Islet of Langerhans (tissue), 1 donor: ENCODE measurements at regions not wholly inside any gene's neighbourhood (a gene's known extent, or its start where the extent isn't known, plus 50 kb on each side); places are given as distances from the start of the nearest gene placed in this dataset.
"Not testable (repeated sequence)": the region's sequence is repeated elsewhere in the genome, so short reads cannot be mapped to it uniquely, and the experiment has no call there.

Source experiments
- FAIRE-seq: peaks from one replicate; lab custom pipeline; 2011; peaks lifted over from hg19 to GRCh38; lab: Jason Lieb, UNC

- no peak for FAIRE-seq
Observed at GRCh38 chr2:12879649-12880048, 162.9 kb downstream of the TRIB2 start.

DNA sequence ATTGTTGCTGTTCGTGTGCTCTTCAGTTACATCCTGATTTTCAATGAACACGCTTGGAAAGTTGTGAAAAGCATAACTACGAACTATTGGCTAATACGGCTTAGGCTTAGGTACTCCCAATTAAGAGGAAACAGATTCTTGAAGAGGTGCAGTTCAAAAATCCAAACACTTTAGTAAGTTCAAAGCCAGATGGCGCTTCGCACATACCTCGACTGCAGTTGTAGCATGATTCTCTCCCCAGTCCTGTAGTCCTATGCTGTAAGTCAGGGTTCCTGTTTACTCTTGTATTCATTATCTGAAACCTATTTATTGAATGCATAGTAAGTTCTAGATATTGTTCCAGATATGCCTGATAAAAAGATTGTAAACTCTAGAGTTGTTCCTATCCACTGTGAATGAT, 165.2 kb downstream of the TRIB2 start:
- FAIRE-seq, result no peak

DNA sequence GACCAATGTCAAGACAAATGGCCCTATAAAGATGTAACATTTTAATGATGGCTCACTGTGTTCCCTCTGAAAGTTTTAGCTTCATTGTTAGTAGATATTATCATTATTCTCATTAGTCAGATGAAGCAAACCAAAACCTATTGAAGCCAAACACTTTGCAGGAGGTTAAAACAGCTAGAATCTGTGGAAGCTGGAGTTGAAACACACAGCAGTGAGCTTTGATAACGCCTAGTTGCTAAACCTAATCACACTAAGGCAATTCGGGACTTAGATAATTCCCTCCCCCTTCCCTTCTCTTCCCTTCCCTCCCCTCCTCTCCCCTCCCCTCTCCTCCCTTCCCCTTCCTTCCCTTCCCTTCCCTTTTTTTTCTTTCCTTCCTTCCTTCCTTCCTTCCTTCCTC, 165.7 kb downstream of the TRIB2 start:
- no peak for FAIRE-seq

GRCh38 chr2:12883906-12884305, 167.2 kb downstream of the TRIB2 start:
- FAIRE-seq, result no peak

GRCh38 chr2:12884713-12885282, 168.1 kb downstream of the TRIB2 start:
- FAIRE-seq, result no peak

DNA sequence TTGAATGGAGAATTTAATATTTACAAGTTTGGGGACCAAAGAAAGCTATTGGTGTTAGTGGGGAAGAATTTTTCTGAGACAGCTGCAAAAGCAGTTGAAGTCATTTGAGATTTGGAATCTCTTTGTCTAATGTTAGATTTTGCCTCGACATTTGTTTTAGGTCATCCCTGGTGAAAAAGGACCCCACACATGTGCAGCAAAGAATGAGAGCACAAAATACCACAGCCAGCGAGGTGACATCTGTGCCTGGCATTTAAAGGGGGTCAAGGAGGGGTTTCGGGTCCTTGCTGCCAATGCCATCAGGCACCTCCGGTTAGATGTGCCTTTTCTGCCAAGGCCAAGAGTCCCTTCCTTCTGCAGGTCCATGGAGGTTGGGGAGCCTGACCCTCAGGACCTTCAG, 173.3 kb downstream of the TRIB2 start:
- no peak for FAIRE-seq

DNA sequence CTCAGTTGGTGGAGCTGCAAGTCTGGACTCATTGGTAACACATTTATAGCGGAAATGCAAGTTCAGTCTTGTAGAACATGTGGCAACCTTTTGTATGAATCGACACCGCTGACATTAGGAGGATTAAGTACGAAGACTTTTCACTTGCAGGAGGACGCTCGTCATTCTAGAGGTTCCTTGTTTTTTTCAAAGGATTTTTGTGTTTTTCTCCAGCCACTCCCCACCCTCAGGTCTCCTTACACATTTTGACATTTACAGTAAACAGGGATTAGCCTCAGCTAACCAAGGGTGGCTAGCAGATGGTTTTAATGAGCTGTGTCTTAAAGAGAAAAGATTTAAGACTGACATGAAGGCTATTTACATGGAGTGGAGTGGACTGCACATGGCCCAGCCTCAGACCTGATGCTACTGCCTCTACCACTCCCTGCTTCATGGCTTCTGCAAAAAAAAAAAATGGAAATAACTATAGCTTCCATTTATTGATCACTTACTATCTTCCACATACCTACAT, 173.8 kb downstream of the TRIB2 start:
- FAIRE-seq, result no peak

- FAIRE-seq, result no peak
Observed at GRCh38 chr2:12895017-12895416, 178.3 kb downstream of the TRIB2 start.

DNA sequence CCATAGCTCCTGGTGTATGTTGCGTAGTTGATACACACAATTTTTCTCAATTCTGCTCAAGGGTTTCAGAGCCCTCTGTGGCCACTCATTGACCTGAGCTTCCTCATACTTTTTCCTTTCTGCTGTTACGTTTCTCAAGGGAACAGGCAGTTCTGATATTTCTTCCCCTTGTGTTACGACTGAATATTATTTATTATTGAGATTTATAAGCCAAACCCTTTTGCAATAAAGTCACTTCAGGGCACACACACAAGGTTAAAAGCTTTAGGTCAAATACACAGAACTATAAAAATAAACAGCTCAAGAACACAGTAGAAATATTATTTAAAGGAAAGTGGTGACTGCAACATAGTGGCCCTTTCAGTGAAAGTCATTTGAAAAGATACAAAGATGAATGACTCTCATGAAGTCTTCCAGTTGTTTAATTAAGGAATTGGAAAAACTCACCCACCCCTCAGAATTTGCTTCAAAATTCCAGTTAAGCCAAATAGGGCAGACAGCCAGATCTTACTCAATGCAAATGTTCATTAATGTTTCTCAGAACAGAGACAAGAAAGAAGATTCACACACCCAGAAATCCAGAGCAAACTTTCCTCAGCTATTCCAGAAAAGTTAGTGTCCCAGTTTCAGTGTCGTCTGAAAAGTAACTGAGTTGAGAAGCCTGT, 179.7 kb downstream of the TRIB2 start:
- no peak for FAIRE-seq

GRCh38 chr2:12897181-12897580, 180.4 kb downstream of the TRIB2 start:
- FAIRE-seq, result no peak

GRCh38 chr2:12903272-12903671, 186.5 kb downstream of the TRIB2 start:
- no peak for FAIRE-seq

- FAIRE-seq, result no peak
Observed at GRCh38 chr2:12910431-12910830, 193.7 kb downstream of the TRIB2 start.

- FAIRE-seq, result no peak
Observed at GRCh38 chr2:12915787-12916186, 199.1 kb downstream of the TRIB2 start.

DNA sequence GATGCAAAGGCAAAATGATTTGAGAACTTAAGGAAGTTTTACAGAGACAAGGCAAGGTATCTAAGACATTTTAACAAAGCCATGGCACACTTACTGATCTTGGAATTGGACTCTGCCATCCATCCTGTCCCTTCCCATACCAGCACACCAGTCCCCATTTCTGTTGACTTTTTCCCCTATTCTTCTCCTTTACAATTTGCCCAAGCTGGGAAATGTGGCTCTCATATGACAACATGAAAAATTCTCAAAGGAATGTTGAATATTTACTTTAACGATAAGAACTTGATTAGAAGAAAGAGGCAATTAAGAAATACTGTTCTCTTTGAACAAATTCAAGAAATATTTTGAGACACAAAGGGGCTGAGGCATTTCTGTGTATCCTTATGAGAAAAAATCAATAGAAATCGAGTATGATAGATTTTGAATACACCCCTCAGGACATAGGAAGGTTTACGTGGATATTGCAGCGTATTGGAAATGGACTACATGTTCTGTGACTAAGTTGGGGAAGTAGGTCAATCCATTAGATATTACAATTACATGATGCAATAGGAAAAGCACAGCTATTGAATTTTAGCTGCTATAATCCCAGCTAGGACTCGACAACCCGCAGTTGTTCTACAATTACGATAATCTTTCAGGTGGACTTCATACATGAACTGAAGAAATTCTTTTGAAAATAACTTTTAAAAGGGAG, 201.6 kb downstream of the TRIB2 start:
- FAIRE-seq, result no peak

DNA sequence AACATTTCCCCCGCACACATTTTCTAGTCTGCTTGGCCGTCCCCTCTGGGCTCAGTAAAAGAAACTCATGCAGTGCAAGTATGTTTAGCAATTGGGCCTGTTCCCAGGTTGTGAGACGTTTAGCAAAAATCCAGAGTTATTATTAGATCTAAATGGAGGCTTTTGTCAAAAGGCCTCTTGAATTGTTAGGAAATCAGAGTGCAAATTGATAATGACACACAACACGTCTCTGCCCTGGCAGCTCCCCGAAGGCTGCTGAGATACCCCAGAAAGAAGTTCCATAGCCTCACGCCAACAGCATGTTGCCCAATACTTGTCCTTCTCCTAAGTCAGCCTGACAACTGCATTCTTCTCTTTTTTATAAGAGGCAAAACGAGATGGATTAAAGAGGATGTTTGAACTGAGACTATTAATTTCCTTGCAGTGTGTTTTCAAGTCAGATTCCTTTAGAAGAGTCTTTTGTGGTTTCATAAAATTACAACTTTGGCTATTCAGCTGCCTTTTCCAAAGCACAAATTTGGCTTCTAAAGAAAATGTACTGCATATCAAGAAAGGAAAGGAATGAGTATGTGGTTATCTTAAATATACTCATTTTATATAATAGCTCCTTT, 202.2 kb downstream of the TRIB2 start:
- FAIRE-seq, result no peak

DNA sequence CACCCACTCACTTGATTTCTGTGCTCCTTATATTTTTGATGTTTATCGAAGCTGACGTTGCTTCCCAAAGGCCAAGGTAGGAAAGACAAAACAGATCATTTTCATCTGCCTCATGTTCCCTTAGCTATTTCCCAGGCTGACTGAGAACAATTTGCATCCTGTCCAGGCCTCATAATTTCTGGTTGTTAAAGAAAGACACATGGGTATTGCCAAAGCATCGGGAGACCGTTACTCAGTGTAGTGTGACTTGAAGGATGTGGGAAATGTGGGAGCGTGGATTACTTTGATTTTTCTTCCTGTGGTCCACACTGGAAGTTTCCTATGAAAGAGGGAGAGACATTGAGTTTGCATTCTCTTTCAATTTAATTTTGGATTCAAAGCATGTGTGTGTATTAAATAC, 204.6 kb downstream of the TRIB2 start:
- FAIRE-seq, result no peak

DNA sequence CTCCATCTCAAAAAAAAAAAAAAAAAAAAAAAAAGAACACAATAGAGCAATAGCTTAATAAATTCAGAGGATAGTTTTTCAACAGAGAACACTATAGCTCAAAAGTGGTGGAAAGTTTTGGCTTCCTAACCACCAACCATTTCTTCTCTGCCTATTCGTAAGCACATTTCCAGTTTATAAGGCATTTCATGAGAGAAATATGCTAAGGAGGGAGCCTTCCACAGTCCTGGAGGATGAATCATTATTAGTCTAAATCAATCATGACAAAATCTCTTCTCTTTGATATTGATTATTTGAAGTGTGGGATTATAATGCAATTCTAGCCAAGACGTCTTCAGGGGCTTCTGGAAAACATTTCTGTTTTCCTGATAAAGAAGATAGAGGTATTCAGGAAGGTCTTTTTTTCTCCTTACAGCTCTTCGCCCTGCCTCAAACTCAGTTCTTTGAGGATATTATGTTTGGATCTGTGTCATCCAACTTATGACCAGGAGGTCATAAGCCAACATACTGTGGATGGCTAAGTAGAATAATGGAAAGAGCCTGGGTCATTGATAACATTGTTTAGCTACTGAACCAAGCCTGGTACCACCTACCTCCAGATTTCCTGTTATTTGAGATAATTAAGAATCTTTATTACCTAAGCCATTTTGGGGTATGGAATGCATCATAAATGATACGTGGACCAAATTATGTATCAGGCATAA, 207.3 kb downstream of the TRIB2 start:
- no peak for FAIRE-seq

- not testable (repeated sequence) for FAIRE-seq
Observed at GRCh38 chr2:12926641-12927040, 209.9 kb downstream of the TRIB2 start.

GRCh38 chr2:12928197-12928774, 211.6 kb downstream of the TRIB2 start:
- no peak for FAIRE-seq

GRCh38 chr2:12928775-12929401, 212.2 kb downstream of the TRIB2 start:
- FAIRE-seq, result no peak

DNA sequence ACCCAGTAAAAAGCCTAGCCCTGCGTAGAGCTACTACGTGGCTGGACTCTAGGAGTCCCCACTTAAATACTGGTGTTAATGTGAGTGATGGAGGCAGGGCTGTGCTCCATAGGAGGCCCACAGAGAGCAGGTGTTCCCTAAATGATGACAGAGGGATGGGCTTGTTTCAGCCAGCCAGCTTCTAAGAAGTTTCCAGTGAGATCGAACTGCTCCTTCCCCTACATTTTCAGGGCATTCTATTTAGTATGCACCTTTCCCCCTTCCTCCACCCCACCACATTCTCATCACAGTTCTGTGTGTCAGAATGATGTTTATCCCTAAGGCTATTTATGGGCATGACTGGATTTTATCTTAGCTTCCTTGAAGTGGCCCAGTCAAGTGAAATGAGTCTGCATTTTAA, 213.0 kb downstream of the TRIB2 start:
- no peak for FAIRE-seq

DNA sequence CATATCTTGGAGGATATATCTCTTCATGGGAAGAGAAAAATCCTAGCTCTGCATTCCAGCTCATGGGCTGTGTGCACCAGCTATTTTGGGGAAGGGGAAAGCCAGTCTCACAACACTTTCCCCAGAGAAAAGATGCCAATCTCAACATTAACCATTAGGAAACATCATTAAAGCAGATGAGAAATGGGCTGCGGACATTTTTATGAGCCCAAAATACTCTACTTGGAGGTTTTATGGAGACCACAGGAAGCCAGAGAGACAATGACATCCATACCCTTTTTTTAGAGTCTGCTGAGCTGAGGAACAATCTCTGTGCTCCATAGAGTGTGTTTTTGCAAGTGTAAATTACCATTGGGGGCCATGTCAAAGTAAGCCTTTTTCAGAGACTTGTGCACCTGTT, 213.7 kb downstream of the TRIB2 start:
- FAIRE-seq, result no peak
